GM18517 (cell line): ENCODE measurements at regions not wholly inside any gene's neighbourhood (a gene's known extent, or its start where the extent isn't known, plus 50 kb on each side); places are given as distances from the start of the nearest gene placed in this dataset.

Experiments used
- ATAC-seq: cut with Tn5 transposase; IDR thresholded peaks from one replicate; pipeline ENCODE4 v1.9.1; 2021; ENCODE audit warnings: mild to moderate bottlenecking, moderate library complexity; ENCODE audit not compliant: unreplicated experiment

GRCh38 chr5:11963227-11963626 is 59.0 kb upstream of the CTNND2 start:
- no peak for ATAC-seq

GRCh38 chr5:11962122-11962521 is 57.9 kb upstream of the CTNND2 start:
- ATAC-seq: no peak

GRCh38 chr5:11958321-11958720 is 54.1 kb upstream of the CTNND2 start:
- ATAC-seq: no peak

GRCh38 chr5:11955331-11955730 is 51.1 kb upstream of the CTNND2 start:
- ATAC-seq: no peak
